ENCODE measurements at regions not wholly inside any gene's neighbourhood (a gene's known extent, or its start where the extent isn't known, plus 50 kb on each side); places are given as distances from the start of the nearest gene placed in this dataset.

- no peak for TF ChIP-seq ZBTB33 (IDR thresholded peaks at IDR 0.05)
Measured at GRCh38 chr18:73663581-73663980, 484.1 kb downstream of the FBXO15 start (continued).

GRCh38 chr18:73662421-73662820 lies 485.2 kb downstream of the FBXO15 start:
- Histone ChIP-seq H3K27ac (ENCODE audit: low read depth in 1 of 2, low read length in 2 of 2) (no peak overlapping the region), H3K9ac (ENCODE audit: low read depth in 1 of 2, low read length in 2 of 2) (no peak overlapping the region), H3K4me1 (ENCODE audit: control insufficient read depth in 4 of 4, insufficient read depth in 4 of 4, low read length in 3 of 4) (no peaks in the 10 kb centered on the region), H3K4me3 (ENCODE audit: low read depth in 1 of 3, low read length in 3 of 3) (no peak overlapping the region), H3K36me3 (ENCODE audit: control insufficient read depth in 4 of 4, insufficient read depth in 3 of 4, low read depth in 1 of 4, low read length in 3 of 4) (no peaks in the 10 kb centered on the region), H3K9me3 (ENCODE audit: control insufficient read depth in 4 of 4, low read length in 3 of 4) (peaks cover 0 to 2% (median 0%) of the 10 kb centered on the region in 4 donors), H3K27me3 (ENCODE audit: control insufficient read depth in 4 of 4, insufficient read depth in 4 of 4, low read length in 3 of 4) (no peaks in the 10 kb centered on the region)
- WGBS, result 69% methylated on average over 4 of the region's 4 CpGs
- DNase-seq (ENCODE audit: low spot score), result no peak
- TF ChIP-seq MAX (IDR thresholded peaks at IDR 0.05) (no peak), NR2F2 (IDR thresholded peaks at IDR 0.05) (no peak), CTCF (IDR thresholded peaks at IDR 0.05; ENCODE audit: low read depth, low read length, missing input control) (no peak), JUND (IDR thresholded peaks at IDR 0.05) (no peak), REST (IDR thresholded peaks at IDR 0.05) (no peak), RAD21 (IDR thresholded peaks at IDR 0.05) (no peak), ZBTB33 (IDR thresholded peaks at IDR 0.05) (no peak), FOXA1 (IDR thresholded peaks at IDR 0.05) (no peak), ATF3 (IDR thresholded peaks at IDR 0.05) (no peak), YY1 (IDR thresholded peaks at IDR 0.05) (no peak), FOXA2 (IDR thresholded peaks at IDR 0.05) (no peak), RXRA (IDR thresholded peaks at IDR 0.05) (no peak), EGR1 (IDR thresholded peaks at IDR 0.05; ENCODE audit: low read depth in 2 of 2) (no peak), TAF1 (conservative IDR thresholded peaks at IDR 0.05) (no peak), HNF4G (IDR thresholded peaks at IDR 0.05) (no peak), GABPA (IDR thresholded peaks at IDR 0.05 in 1 of 2, conservative IDR thresholded peaks at IDR 0.05 in 1 of 2) (no peak), HNF4A (conservative IDR thresholded peaks at IDR 0.05) (no peak), SP1 (IDR thresholded peaks at IDR 0.05) (no peak)

Data from liver (tissue), 8 donors.